ENCODE measurements at regions not wholly inside any gene's neighbourhood (a gene's known extent, or its start where the extent isn't known, plus 50 kb on each side); places are given as distances from the start of the nearest gene placed in this dataset.

DNA sequence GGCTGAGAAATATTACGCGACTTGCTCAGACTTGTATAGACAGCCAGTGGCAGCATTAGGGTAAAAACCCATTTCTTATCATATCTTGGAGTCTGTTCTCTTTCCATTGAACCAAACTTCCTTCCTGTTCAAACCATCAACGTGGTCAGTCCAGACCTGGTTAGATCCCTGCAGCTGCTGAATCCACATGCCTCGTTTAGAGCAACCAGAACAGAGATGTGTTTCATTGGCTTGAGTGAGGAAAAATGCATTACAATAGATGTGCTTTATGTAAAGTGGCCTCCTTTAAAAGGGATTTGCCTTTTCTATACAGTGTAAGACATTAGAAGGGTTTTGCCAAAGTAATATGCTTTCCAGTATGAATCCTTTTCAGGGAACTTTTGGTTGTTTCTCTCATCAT lies 232.4 kb downstream of the MEIS1 start:
- no peak for DNase-seq (ENCODE audit: low read depth, low spot score)

DNA sequence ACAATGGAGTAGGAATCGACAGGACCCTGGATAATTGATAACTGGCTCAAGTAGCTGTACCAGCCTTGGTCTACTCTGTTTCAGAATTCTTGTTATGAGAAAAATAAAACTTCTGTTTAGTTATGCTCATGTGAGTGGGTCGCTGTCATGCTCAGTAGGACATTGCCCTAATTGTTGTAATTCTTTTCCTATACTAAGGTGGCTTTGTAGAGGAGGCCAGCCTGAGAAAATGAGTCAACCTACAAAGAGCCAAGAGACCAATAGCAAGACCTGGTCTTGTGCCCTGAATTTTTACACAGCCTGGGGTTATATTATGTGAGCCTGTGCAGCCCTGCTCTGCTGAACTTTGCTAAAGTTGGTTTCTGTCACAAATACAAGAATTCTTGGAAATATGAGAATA lies 238.4 kb downstream of the MEIS1 start:
- no peaks in the 10 kb centered on the region for H3K9me3 ChIP-seq (ENCODE audit: control insufficient read depth, insufficient read depth, low read length)
- H3K36me3 ChIP-seq (ENCODE audit: control insufficient read depth, insufficient read depth, low read length): no peaks in the 10 kb centered on the region
- WGBS (ENCODE audit: insufficient coverage, insufficient read length): no CpG with 5 or more reads among the region's 2 CpGs
- H3K4me1 ChIP-seq (ENCODE audit: control insufficient read depth, insufficient read depth, low read length): no peaks in the 10 kb centered on the region
- no peak overlapping the region for H3K4me3 ChIP-seq (ENCODE audit: low read length)
- no peak for DNase-seq (ENCODE audit: low read depth, low spot score)
- H3K27me3 ChIP-seq (ENCODE audit: control insufficient read depth, insufficient read depth, low read length): no peaks in the 10 kb centered on the region
- no peak overlapping the region for H3K27ac ChIP-seq (ENCODE audit: low read length)

More for the DNA sequence above, 232.4 kb downstream of the MEIS1 start:
- Histone ChIP-seq H3K4me1 (ENCODE audit: control insufficient read depth, insufficient read depth, low read length) (no peaks in the 10 kb centered on the region), H3K27ac (ENCODE audit: low read length) (no peak overlapping the region), H3K27me3 (ENCODE audit: control insufficient read depth, insufficient read depth, low read length) (no peaks in the 10 kb centered on the region), H3K4me3 (ENCODE audit: low read length) (no peak overlapping the region), H3K36me3 (ENCODE audit: control insufficient read depth, insufficient read depth, low read length) (no peaks in the 10 kb centered on the region), H3K9me3 (ENCODE audit: control insufficient read depth, insufficient read depth, low read length) (no peaks in the 10 kb centered on the region)
- no CpG with 5 or more reads among the region's 4 CpGs for WGBS (ENCODE audit: insufficient coverage, insufficient read length)

DNA sequence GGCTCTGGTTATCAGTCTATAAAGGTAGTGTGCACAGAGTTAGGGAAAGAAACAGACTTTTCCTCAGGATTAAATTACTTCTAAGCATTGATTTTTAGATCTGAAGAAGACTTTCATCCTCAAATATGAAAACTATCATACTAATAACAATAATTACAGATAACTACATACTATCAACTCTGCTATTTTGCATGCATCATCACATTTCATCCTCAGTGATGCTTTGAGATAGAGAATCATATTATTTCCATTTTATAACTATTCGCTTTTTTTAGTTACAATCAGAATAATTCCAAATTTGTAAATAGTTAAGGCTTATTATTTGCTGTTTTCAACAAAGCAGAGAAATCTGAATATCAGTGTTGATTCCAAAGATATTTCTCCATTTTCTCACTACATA lies 239.2 kb downstream of the MEIS1 start:
- Histone ChIP-seq H3K27me3 (ENCODE audit: control insufficient read depth, insufficient read depth, low read length) (no peaks in the 10 kb centered on the region), H3K9me3 (ENCODE audit: control insufficient read depth, insufficient read depth, low read length) (no peaks in the 10 kb centered on the region), H3K27ac (ENCODE audit: low read length) (no peak overlapping the region), H3K4me3 (ENCODE audit: low read length) (no peak overlapping the region), H3K4me1 (ENCODE audit: control insufficient read depth, insufficient read depth, low read length) (no peaks in the 10 kb centered on the region), H3K36me3 (ENCODE audit: control insufficient read depth, insufficient read depth, low read length) (no peaks in the 10 kb centered on the region)
- WGBS (ENCODE audit: insufficient coverage, insufficient read length): no CpG with 5 or more reads among the region's 1 CpG
- DNase-seq (ENCODE audit: low read depth, low spot score): no peak

DNA sequence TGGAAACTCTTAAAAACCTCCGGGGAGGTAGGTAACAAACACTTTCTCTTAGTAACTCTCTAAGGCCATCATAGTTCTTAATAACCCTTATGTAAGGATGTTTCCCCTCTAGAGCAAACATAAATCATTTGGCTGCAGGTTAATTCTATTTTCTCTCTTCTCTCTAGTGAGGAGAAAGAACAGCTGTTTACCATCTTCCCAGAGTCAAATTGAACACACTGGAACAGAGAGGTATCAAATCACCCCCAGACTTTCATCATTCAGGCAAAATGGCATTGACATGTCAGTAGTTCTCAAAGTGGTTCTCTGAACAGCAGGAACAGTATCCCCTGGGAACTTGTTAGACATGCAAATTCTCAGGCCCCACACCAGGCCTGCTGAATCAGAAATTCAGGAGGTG lies 240.7 kb downstream of the MEIS1 start:
- WGBS (ENCODE audit: insufficient coverage, insufficient read length): no CpG with 5 or more reads among the region's 1 CpG
- Histone ChIP-seq H3K4me3 (ENCODE audit: low read length) (no peak overlapping the region), H3K4me1 (ENCODE audit: control insufficient read depth, insufficient read depth, low read length) (no peaks in the 10 kb centered on the region), H3K27ac (ENCODE audit: low read length) (no peak overlapping the region), H3K36me3 (ENCODE audit: control insufficient read depth, insufficient read depth, low read length) (no peaks in the 10 kb centered on the region), H3K9me3 (ENCODE audit: control insufficient read depth, insufficient read depth, low read length) (no peaks in the 10 kb centered on the region), H3K27me3 (ENCODE audit: control insufficient read depth, insufficient read depth, low read length) (no peaks in the 10 kb centered on the region)
- DNase-seq (ENCODE audit: low read depth, low spot score): no peak

DNA sequence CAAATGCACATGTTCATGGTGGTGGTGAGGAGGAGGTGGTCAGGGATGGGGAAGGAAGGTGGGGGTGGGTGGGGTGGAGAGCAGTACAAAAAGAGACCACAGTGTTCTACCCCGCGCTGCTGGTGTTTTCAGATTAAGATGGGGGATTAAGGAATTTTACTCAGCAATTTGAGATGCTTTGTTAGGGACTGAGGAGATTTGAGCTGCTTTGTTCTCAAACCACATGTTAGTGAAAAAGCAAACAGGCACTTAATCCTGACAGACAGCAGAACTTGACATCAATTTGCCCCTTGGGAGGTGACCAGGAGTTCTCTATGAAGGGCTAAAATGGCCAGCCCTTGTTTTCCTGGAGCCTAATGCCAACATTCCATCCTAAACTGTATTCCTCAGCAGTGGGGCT lies 244.5 kb downstream of the MEIS1 start:
- H3K4me3 ChIP-seq (ENCODE audit: low read length): no peak overlapping the region
- DNase-seq (ENCODE audit: low read depth, low spot score): no peak
- no CpG with 5 or more reads among the region's 2 CpGs for WGBS (ENCODE audit: insufficient coverage, insufficient read length)
- H3K27ac ChIP-seq (ENCODE audit: low read length): no peak overlapping the region
- no peaks in the 10 kb centered on the region for H3K9me3 ChIP-seq (ENCODE audit: control insufficient read depth, insufficient read depth, low read length)
- no peaks in the 10 kb centered on the region for H3K36me3 ChIP-seq (ENCODE audit: control insufficient read depth, insufficient read depth, low read length)
- H3K4me1 ChIP-seq (ENCODE audit: control insufficient read depth, insufficient read depth, low read length): peaks cover 4% of the 10 kb centered on the region; the same call in 1 of the 2 replicates
- H3K27me3 ChIP-seq (ENCODE audit: control insufficient read depth, insufficient read depth, low read length): no peaks in the 10 kb centered on the region

DNA sequence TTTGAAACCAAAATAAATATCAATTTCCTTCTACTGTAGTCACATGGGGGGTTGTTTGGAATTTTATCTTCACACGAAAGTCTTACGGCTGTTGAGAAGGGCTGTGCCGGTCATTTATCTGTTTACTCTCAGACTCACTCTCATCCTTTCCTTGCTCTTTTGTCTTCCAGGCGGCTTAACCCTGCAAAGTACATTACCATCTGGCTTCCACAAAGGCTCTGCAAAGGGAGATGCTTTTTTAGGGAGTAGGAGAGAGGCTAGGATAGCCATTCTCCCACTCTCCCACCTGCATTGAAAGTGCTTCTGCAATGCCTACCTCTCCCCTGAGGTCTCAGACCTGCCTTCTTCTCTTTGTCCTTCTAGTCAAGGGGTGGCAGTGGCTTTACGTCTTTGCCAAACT lies 247.6 kb downstream of the MEIS1 start:
- H3K4me1 ChIP-seq (ENCODE audit: control insufficient read depth, insufficient read depth, low read length): peaks cover 4% of the 10 kb centered on the region; the same call in 1 of the 2 replicates
- no CpG with 5 or more reads among the region's 5 CpGs for WGBS (ENCODE audit: insufficient coverage, insufficient read length)
- H3K27ac ChIP-seq (ENCODE audit: low read length): no peak overlapping the region
- DNase-seq (ENCODE audit: low read depth, low spot score): no peak
- H3K4me3 ChIP-seq (ENCODE audit: low read length): no peak overlapping the region
- H3K27me3 ChIP-seq (ENCODE audit: control insufficient read depth, insufficient read depth, low read length): no peaks in the 10 kb centered on the region
- H3K9me3 ChIP-seq (ENCODE audit: control insufficient read depth, insufficient read depth, low read length): no peaks in the 10 kb centered on the region
- no peaks in the 10 kb centered on the region for H3K36me3 ChIP-seq (ENCODE audit: control insufficient read depth, insufficient read depth, low read length)

DNA sequence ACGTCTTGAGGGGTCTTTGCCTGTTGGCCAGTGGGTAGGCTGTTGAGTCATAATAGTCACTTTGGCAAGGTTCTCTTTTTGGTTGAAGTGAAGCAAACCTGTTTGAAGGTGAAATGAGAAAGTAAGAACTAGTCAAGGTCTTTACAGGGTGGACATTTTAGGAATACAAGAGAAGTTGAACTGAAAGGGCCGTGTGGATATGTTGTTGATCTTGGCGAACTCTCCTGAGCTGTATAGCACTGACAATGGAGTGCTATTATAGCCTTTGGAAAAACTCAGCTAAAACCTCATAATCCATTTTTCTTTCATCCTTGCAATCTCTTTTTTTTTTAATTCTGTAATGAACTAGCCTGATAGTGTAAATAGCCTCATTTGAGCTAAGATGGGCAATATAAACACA lies 248.1 kb downstream of the MEIS1 start:
- H3K4me3 ChIP-seq (ENCODE audit: low read length): no peak overlapping the region
- H3K36me3 ChIP-seq (ENCODE audit: control insufficient read depth, insufficient read depth, low read length): no peaks in the 10 kb centered on the region
- no peak overlapping the region for H3K27ac ChIP-seq (ENCODE audit: low read length)
- peaks cover 4% of the 10 kb centered on the region; the same call in 1 of the 2 replicates for H3K4me1 ChIP-seq (ENCODE audit: control insufficient read depth, insufficient read depth, low read length)
- DNase-seq (ENCODE audit: low read depth, low spot score): no peak
- WGBS (ENCODE audit: insufficient coverage, insufficient read length): no CpG with 5 or more reads among the region's 3 CpGs
- no peaks in the 10 kb centered on the region for H3K9me3 ChIP-seq (ENCODE audit: control insufficient read depth, insufficient read depth, low read length)
- H3K27me3 ChIP-seq (ENCODE audit: control insufficient read depth, insufficient read depth, low read length): no peaks in the 10 kb centered on the region

DNA sequence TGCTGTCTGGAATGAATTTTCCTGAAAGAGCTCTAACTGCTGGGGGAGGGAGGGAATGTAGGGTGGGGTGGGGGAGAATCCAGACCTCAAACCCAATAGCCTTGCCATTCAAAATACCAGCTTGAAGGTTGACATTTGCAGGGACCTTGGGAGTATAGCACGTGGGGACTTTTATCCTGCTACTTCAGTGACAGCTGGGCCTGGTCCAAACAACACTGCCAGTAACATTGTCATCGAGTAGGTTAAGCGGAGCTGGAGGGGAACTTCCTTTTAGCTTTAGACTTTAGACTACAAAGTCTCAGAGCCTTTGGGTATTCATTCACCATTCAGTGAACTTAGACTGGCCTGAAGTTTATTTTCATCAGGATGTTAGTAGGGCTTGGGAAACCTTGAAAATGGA lies 248.7 kb downstream of the MEIS1 start:
- no CpG with 5 or more reads among the region's 3 CpGs for WGBS (ENCODE audit: insufficient coverage, insufficient read length)
- Histone ChIP-seq H3K36me3 (ENCODE audit: control insufficient read depth, insufficient read depth, low read length) (no peaks in the 10 kb centered on the region), H3K4me1 (ENCODE audit: control insufficient read depth, insufficient read depth, low read length) (peaks cover 4% of the 10 kb centered on the region; the same call in 1 of the 2 replicates), H3K9me3 (ENCODE audit: control insufficient read depth, insufficient read depth, low read length) (no peaks in the 10 kb centered on the region), H3K27me3 (ENCODE audit: control insufficient read depth, insufficient read depth, low read length) (no peaks in the 10 kb centered on the region), H3K27ac (ENCODE audit: low read length) (no peak overlapping the region), H3K4me3 (ENCODE audit: low read length) (no peak overlapping the region)
- DNase-seq (ENCODE audit: low read depth, low spot score): no peak

DNA sequence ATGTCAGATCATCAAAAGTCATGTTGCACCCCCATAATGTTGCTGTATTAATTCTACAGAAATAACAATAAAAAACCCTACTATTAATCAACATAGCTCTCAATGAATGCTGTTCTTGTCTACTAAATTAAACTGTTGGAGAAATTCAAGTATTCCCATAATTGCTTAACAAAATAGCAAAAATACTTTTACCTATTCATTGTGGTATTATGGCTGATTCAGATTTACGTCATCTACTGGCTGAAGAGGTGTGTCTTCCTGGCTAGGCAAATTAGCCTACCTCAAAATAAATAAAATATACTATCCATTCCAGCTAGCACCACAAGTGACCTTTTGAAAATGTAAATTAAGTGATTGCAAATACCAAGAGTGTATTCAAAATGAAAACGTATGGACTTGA lies 249.4 kb downstream of the MEIS1 start:
- no peak for DNase-seq (ENCODE audit: low read depth, low spot score)
- Histone ChIP-seq H3K27ac (ENCODE audit: low read length) (no peak overlapping the region), H3K9me3 (ENCODE audit: control insufficient read depth, insufficient read depth, low read length) (no peaks in the 10 kb centered on the region), H3K36me3 (ENCODE audit: control insufficient read depth, insufficient read depth, low read length) (no peaks in the 10 kb centered on the region), H3K4me1 (ENCODE audit: control insufficient read depth, insufficient read depth, low read length) (peaks cover 4% of the 10 kb centered on the region; the same call in 1 of the 2 replicates), H3K4me3 (ENCODE audit: low read length) (no peak overlapping the region), H3K27me3 (ENCODE audit: control insufficient read depth, insufficient read depth, low read length) (no peaks in the 10 kb centered on the region)
- WGBS (ENCODE audit: insufficient coverage, insufficient read length): no CpG with 5 or more reads among the region's 2 CpGs

DNA sequence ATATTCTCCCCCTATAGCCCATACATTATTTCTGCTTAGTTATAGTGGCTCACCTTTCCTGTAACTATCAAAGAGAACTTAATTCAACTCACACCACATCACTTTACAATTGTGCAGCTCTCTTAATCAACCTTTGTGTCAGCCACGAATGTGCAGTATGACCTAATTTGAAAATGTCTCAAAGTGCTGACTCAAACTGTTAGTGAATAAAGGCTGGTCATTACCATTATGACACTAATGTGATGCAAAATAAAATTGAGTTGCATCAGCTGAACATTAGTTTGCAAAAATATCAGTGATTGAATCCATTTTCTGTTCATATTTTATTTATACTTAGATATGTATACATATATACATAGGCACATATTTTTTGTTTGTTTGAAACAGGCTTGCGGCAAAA lies 251.8 kb downstream of the MEIS1 start:
- H3K4me3 ChIP-seq (ENCODE audit: low read length): no peak overlapping the region
- H3K9me3 ChIP-seq (ENCODE audit: control insufficient read depth, insufficient read depth, low read length): no peaks in the 10 kb centered on the region
- DNase-seq (ENCODE audit: low read depth, low spot score): no peak
- WGBS (ENCODE audit: insufficient coverage, insufficient read length): no CpG with 5 or more reads among the region's 2 CpGs
- H3K27me3 ChIP-seq (ENCODE audit: control insufficient read depth, insufficient read depth, low read length): no peaks in the 10 kb centered on the region
- no peak overlapping the region for H3K27ac ChIP-seq (ENCODE audit: low read length)
- no peaks in the 10 kb centered on the region for H3K36me3 ChIP-seq (ENCODE audit: control insufficient read depth, insufficient read depth, low read length)
- H3K4me1 ChIP-seq (ENCODE audit: control insufficient read depth, insufficient read depth, low read length): peaks cover 4% of the 10 kb centered on the region; the same call in 1 of the 2 replicates

DNA sequence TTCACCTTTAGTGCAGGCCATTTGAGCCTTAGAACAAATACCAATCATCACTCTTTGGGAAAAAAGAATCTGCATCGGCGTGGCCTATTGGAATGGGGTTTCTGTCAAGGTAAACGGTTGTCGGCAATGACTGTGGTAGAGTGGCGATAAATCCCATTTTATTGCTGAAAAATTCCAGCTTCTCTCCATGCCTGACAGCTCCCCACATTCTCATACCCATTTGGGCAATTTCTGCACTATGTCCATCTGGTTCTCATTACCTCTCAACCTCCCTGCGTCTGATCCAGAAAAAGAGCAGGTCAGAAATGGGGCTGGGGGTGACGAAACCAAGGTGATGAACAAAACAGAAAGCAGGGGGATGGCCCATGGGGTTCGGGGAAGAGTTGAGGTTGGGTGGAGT lies 254.0 kb downstream of the MEIS1 start:
- no peaks in the 10 kb centered on the region for H3K4me1 ChIP-seq (ENCODE audit: control insufficient read depth, insufficient read depth, low read length)
- no CpG with 5 or more reads among the region's 8 CpGs for WGBS (ENCODE audit: insufficient coverage, insufficient read length)
- H3K27ac ChIP-seq (ENCODE audit: low read length): no peak overlapping the region
- H3K27me3 ChIP-seq (ENCODE audit: control insufficient read depth, insufficient read depth, low read length): no peaks in the 10 kb centered on the region
- no peaks in the 10 kb centered on the region for H3K9me3 ChIP-seq (ENCODE audit: control insufficient read depth, insufficient read depth, low read length)
- H3K4me3 ChIP-seq (ENCODE audit: low read length): no peak overlapping the region
- H3K36me3 ChIP-seq (ENCODE audit: control insufficient read depth, insufficient read depth, low read length): no peaks in the 10 kb centered on the region
- DNase-seq (ENCODE audit: low read depth, low spot score): no peak

Data from iPS DF 6.9 (cell line).